Sigmoid colon (tissue), 4 donors: ENCODE measurements at regions not wholly inside any gene's neighbourhood (a gene's known extent, or its start where the extent isn't known, plus 50 kb on each side); places are given as distances from the start of the nearest gene placed in this dataset.

ENCODE experiments used
- POLR2A ChIP-seq, 2 donors: fragments of 450-650 bp; IDR thresholded peaks; one replicate each; pipeline ENCODE4 v1.6.1; 2016; ENCODE audit warnings: antibody characterized with exemption in 2 of 2, mild to moderate bottlenecking in 2 of 2, moderate library complexity in 2 of 2
- POLR2AphosphoS5 ChIP-seq, 4 donors: sonication (generic); formaldehyde crosslinking; IDR thresholded peaks; one replicate each; pipeline ENCODE4 v1.6.1; 2017; ENCODE audit warnings: antibody characterized with exemption in 4 of 4
- TF ChIP-seq, protein P1 (sequence below), 4 experiments: fragments of 450-650 bp in 3 of 4; fragments of 200-600 bp in 1 of 4; IDR thresholded peaks; one replicate each; pipeline ENCODE4 v1.5.1; 2016 to 2019; ENCODE audit warnings: antibody characterized with exemption in 4 of 4, mild to moderate bottlenecking in 3 of 4, moderate library complexity in 2 of 4

- TF ChIP-seq, protein P1, sequence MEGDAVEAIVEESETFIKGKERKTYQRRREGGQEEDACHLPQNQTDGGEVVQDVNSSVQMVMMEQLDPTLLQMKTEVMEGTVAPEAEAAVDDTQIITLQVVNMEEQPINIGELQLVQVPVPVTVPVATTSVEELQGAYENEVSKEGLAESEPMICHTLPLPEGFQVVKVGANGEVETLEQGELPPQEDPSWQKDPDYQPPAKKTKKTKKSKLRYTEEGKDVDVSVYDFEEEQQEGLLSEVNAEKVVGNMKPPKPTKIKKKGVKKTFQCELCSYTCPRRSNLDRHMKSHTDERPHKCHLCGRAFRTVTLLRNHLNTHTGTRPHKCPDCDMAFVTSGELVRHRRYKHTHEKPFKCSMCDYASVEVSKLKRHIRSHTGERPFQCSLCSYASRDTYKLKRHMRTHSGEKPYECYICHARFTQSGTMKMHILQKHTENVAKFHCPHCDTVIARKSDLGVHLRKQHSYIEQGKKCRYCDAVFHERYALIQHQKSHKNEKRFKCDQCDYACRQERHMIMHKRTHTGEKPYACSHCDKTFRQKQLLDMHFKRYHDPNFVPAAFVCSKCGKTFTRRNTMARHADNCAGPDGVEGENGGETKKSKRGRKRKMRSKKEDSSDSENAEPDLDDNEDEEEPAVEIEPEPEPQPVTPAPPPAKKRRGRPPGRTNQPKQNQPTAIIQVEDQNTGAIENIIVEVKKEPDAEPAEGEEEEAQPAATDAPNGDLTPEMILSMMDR (IDR thresholded peaks at IDR 0.05) = no peak
- TF ChIP-seq POLR2AphosphoS5 (IDR thresholded peaks at IDR 0.05) (no peak), POLR2A (IDR thresholded peaks at IDR 0.05) (no peak)
These were observed 128.2 kb downstream of the GPX5 start for GRCh38 chr6:28653876-28654275.
